ENCODE measurements at regions not wholly inside any gene's neighbourhood (a gene's known extent, or its start where the extent isn't known, plus 50 kb on each side); places are given as distances from the start of the nearest gene placed in this dataset.
A peak's percentile ranks its signal among the peaks of the same experiment; 100 is the strongest.

- TF ChIP-seq CTCF (IDR thresholded peaks at IDR 0.05) = no peak
- TF ChIP-seq ZFX (IDR thresholded peaks at IDR 0.05; ENCODE audit: borderline replicate concordance) = no peak
- H3K27ac ChIP-seq = no peak overlapping the region
Observed at GRCh38 chr3:102233881-102234280, 200.9 kb upstream of the ZPLD1 start.

GRCh38 chr3:102235679-102236078 lies 199.1 kb upstream of the ZPLD1 start:
- 0 out of 2 replicates have a peak overlapping the region, but pooled peaks have one; percentile 96 for H3K27ac ChIP-seq
- no peak for TF ChIP-seq ZFX (IDR thresholded peaks at IDR 0.05; ENCODE audit: borderline replicate concordance)
- TF ChIP-seq CTCF (IDR thresholded peaks at IDR 0.05) = peak; percentile 64

GRCh38 chr3:102237181-102237580 lies 197.6 kb upstream of the ZPLD1 start:
- H3K27ac ChIP-seq = peak overlapping the region; percentile 96
- TF ChIP-seq CTCF (IDR thresholded peaks at IDR 0.05) = no peak
- TF ChIP-seq ZFX (IDR thresholded peaks at IDR 0.05; ENCODE audit: borderline replicate concordance) = no peak

- peak overlapping the region; percentile 96 for H3K27ac ChIP-seq
Observed at GRCh38 chr3:102237838-102238237, 197.0 kb upstream of the ZPLD1 start.

GRCh38 chr3:102238362-102238761 lies 196.5 kb upstream of the ZPLD1 start:
- H3K27ac ChIP-seq = peak overlapping the region; percentile 96
- TF ChIP-seq CTCF (IDR thresholded peaks at IDR 0.05) (no peak), ZFX (IDR thresholded peaks at IDR 0.05; ENCODE audit: borderline replicate concordance) (no peak)

More at GRCh38 chr3:102237838-102238237, 197.0 kb upstream of the ZPLD1 start:
- no peak for TF ChIP-seq CTCF (IDR thresholded peaks at IDR 0.05)
- no peak for TF ChIP-seq ZFX (IDR thresholded peaks at IDR 0.05; ENCODE audit: borderline replicate concordance)

GRCh38 chr3:102240720-102241119 lies 194.1 kb upstream of the ZPLD1 start:
- H3K27ac ChIP-seq = peak overlapping the region; percentile 96
- TF ChIP-seq CTCF (IDR thresholded peaks at IDR 0.05) (no peak), ZFX (IDR thresholded peaks at IDR 0.05; ENCODE audit: borderline replicate concordance) (no peak)

- no peak for TF ChIP-seq CTCF (IDR thresholded peaks at IDR 0.05)
- TF ChIP-seq ZFX (IDR thresholded peaks at IDR 0.05; ENCODE audit: borderline replicate concordance) = no peak
- H3K27ac ChIP-seq = no peak overlapping the region
Observed at GRCh38 chr3:102248981-102249705, 185.7 kb upstream of the ZPLD1 start.
